EH (cell line): ENCODE measurements at regions not wholly inside any gene's neighbourhood (a gene's known extent, or its start where the extent isn't known, plus 50 kb on each side); places are given as distances from the start of the nearest gene placed in this dataset.

Source experiments
- DNase-seq: peaks from one replicate; pipeline ENCODE4 v3.0.0-alpha.2; 2015; ENCODE audit warnings: low read depth

- no peak for DNase-seq
Measured at GRCh38 chr1:98287626-98288025, 366.8 kb upstream of the DPYD start.

- DNase-seq: no peak
Measured at GRCh38 chr1:98286656-98287055, 365.8 kb upstream of the DPYD start.

DNA sequence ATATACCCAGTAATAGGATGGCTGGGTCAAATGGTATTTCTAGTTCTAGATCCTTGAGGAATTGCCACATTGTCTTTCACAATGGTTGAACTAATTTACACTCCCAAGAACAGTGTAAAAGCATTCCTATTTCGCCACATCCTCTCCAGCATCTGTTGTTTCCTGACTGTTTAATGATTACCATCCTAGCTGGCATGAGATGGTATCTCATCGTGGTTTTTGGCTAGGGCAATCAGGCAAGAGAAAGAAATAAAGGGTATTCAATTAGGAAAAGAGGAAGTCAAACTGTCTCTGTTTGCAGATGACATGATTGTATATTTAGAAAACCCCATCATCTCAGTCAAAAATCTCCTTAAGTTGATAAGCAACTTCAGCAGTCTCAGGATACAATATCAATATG, 364.5 kb upstream of the DPYD start:
- DNase-seq: peak; percentile 29

GRCh38 chr1:98280049-98280448, 359.2 kb upstream of the DPYD start:
- DNase-seq: no peak

DNA sequence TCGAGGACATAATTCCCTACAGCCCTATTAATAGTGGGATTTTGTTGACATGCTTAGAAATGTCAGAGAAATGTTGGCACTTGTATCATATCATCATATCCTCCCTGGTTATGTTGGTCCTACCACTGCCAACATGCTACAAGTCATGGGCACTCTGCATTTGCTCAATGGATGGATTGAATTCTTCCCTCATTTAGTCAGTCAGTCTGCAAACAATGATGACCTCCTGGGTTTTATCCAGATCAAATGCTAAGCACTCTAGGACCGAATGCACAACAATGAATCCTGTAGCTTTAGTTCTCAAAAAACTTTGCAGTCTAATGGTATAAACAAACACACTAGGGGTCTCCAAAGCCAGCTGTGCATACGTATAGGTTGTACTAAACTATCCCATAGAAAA, 357.2 kb upstream of the DPYD start:
- no peak for DNase-seq

DNA sequence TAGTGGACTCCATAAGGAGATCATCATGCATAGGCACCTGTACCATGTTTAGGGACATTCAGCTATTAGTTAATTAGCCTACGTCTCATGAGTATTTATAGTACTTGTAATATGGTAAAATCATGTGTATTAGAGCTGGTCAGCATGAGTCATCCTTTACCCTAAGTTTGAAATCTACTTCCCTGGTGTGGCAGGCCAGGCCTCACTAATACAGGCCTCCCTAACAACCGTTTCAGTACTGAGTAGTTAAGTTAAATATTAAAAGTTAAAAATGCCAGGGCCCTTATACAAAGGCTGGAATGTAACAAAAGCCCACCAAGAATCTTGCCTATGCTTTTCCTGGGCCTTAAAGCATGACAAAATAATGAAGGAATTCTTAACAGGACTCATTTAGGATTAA, 356.3 kb upstream of the DPYD start:
- DNase-seq: peak; percentile 63

DNA sequence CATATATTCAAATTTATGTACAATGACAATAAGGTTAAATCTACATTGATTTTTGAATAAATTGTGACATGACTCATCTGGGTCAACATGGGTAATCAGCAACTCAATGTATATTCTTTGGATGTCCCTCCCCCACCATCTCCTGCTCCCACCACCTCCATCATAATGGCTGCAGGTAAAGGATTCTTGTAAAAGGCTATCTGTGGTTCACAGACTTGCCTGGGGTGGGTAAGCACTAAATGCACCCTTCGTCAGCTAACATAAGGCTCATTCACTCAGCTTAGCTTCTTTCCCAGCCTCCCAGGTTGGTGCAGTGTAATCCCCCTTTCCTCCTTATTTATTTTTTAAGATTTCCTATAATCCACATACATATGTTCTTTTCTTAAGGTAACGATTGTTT, 355.7 kb upstream of the DPYD start:
- no peak for DNase-seq

DNA sequence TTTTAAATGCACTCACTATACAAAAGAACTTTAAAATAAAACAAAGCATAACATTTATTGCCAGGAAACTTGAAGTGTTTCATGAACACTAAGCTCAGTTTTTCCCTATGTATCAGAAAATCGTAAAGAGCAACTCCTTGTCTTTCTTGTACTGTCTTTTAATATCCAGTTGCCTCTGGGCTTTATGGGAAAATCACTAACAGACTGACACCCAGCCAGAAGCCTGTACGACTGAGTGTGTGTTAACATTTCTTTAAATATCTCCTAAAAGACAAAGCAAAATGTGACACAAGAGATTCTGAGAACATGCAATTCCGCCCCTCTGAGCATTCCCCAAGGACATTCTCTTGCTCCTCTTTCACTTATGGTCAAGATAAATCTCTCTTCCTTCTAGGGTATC, 347.5 kb upstream of the DPYD start:
- DNase-seq: no peak

- DNase-seq: no peak
Measured at GRCh38 chr1:98267423-98267822, 346.6 kb upstream of the DPYD start.

DNA sequence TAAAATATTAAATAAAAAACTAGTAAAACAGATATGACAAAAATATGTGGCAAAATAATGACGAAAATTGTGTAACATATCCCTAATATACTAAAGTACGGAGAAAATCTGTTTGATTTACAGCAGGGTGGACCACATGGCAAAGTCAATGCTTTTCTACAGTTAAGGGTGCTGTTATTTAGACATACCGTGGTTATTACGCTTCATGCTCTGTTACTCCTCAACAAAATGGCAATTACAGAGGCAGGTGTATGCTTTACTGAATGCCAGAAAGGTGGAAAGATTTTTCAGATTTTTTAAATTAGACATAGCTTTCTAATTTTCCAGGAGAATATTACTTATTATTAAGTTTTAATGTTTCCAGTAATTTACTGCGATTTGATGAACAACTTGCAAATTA, 343.9 kb upstream of the DPYD start:
- DNase-seq: no peak

GRCh38 chr1:98260839-98261238, 340.0 kb upstream of the DPYD start:
- no peak for DNase-seq

DNA sequence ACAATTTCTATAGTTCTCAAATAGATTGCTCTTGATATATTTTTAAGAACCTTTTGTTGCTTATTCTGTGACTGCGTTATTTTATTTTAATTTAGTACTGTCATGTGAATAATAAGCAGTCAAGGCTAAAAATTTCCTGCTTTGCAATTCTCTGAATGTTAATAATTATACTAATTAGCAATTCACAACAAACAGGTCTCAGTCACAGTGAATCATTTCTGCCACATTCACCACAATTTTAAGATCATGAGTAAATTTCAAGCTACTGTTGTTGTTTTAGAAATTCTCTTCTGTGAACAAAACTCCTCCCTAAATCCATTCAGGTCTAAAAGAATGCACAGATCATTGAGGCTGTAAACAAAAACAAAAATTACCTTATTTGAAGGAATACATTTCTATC, 339.6 kb upstream of the DPYD start:
- no peak for DNase-seq

DNA sequence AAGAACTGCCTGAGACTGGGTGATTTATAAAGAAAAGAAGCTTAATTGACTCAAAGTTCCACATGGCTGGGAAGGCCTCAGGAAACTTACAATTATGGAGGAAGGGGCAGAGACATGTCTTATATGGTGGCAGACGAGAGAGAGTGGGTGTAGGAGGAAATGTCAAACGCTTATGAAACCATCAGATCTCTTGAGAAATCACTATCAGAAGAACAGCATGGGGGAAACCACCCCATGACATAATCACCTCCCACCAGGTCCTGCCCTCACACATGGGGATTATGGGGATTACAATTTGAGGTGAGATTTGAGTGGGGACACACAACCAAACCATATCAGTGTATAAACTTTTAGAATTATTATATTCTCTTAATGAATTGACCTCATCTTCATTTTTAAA, 335.9 kb upstream of the DPYD start:
- no peak for DNase-seq

DNA sequence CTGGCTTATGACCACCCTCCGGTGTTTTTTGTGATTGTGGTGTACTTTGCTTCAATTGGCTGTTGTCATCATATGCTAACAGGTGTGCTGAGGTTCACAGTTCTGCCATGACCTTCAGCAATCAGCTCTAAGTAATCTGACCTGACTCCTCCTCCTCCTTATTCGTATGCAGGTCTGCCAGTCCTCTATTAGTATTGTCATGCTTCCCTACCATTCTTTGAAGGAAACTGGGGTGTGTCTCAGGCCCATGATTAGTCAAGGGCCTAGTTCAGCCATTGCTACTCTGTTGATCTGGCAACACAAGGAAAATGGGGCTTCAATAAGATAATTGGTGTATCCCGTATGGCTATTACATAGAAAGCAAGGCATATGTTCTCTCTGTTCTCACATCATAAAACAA, 332.3 kb upstream of the DPYD start:
- no peak for DNase-seq

DNA sequence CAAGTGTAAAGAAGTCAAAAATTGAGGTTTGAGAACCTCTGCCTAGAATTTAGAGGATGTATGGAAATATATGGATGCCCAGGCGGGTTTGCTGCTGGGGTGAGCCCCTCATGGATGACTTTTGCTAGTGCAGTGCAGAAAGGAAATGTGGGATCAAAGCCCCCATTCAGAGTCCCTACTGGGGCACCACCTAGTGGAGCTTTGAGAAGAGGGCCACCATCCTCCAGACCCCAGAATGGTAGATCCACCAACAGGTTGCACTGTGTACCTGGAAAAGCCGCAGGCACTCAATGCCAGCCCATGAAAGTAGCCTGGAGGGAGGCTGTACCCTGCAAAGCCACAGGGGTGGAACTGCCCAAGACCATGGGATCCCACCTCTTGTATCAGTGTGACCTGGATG, 330.7 kb upstream of the DPYD start:
- no peak for DNase-seq

DNA sequence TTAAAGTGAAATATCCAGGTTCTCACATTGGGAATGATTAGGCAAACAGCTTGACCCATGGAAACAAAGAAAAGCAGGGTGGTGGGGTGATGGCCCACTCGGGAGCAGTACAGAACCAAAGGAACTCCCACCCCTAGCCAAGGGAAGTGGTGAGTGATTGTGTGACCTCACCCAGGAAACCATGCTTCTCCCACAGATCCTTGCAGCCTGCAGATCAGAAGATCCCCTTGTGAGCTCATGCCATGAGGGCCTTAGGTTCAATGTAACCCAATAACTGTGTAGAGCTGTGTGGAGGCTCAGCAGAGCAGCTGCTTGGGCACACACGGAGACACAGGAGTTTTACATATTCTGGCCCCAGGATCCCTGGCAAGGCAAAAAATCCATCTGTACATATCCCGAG, 311.8 kb upstream of the DPYD start:
- DNase-seq: no peak

- no peak for DNase-seq
Measured at GRCh38 chr1:98222706-98223105, 301.9 kb upstream of the DPYD start.

- DNase-seq: no peak
Measured at GRCh38 chr1:98221923-98222322, 301.1 kb upstream of the DPYD start.

DNA sequence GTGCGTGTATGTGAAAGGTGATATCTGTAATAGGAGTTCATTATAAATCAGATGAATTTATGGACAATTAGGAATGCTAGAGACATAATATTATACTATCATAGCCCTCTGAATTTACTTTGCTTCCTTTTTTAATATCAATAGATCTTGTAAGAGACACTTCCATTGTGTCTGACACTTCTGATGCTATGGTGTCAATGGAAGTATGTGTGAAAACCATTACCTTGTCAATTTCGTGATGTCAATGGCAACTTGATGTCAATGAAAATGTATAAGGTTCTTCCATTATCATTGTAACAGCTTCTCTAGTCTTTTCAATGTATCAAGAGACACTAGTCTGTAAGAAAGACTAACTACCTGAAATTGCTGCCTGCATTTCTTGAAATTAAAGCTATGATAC, 296.8 kb upstream of the DPYD start:
- DNase-seq: no peak

DNA sequence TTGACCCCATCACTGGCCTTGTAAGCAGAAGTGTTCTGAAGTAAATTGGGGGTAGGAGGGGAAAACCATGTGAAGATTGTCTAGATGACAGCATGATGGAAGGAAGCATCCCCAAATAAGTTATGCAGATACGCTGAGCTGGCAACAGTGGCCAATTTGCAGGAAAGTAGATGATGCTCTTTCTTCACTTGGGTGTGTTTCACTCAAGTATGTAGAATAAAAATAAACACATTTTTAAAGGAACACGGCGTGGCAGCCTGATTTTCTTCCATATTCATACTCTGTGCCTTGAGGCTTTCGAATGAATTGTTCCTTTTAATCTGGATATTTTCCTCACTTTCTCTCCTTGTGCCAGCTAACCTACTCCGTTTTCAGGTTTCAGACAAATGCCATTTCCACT, 295.5 kb upstream of the DPYD start:
- no peak for DNase-seq

GRCh38 chr1:98211271-98211845, 290.5 kb upstream of the DPYD start:
- DNase-seq: no peak

GRCh38 chr1:98210563-98210962, 289.7 kb upstream of the DPYD start:
- DNase-seq: no peak

DNA sequence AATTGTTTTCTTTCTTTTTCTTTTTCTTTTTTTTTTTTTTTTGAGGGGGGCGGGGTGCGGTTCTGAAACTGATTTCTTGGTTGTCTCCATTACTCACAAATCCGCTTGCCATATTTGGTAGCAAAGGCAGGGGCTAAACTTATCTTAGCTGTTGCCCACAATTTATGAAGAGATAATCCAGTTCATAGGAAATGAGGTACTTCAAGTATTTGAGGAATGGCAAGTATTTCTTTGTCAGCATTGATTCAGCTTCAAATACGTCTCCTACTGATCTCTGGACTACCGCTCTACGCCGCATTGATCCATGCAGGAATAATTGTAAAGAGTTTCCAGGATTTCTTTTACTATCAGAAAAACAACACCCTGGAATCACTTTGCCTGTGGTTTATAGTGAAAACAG, 289.2 kb upstream of the DPYD start:
- DNase-seq: peak; percentile 76

- no peak for DNase-seq
Measured at GRCh38 chr1:98205291-98206017, 284.6 kb upstream of the DPYD start.
